Common myeloid progenitor, CD34-positive (primary cell): ENCODE measurements at regions not wholly inside any gene's neighbourhood (a gene's known extent, or its start where the extent isn't known, plus 50 kb on each side); places are given as distances from the start of the nearest gene placed in this dataset.

Experiments used
- CTCF ChIA-PET: fragments of 350-600 bp; sonication (Branson Sonifier 250); formaldehyde crosslinking; loops from one replicate; lab custom pipeline; 2021; ENCODE audit warnings: antibody characterized with exemption; lab: Charles Lee
- POLR2A ChIA-PET: fragments of 350-600 bp; sonication (Branson Sonifier 250); formaldehyde crosslinking; loops from one replicate; lab custom pipeline; 2021; ENCODE audit warnings: antibody characterized with exemption; lab: Charles Lee
- DNase-seq, 3 donors: peaks; one replicate each; pipeline versions ENCODE4 v3.0.0 to v3.0.0-alpha.2; 2013
- H3K27ac ChIP-seq, 2 experiments: 1 replicate in 1 of 2; 2 replicates in 1 of 2; pipeline ENCODE4 v1.7.0; 2013; ENCODE audit warnings: inconsistent platforms in 2 of 2, low read length in 2 of 2, mild to moderate bottlenecking in 2 of 2, low read depth in 1 of 2, moderate library complexity in 1 of 2; ENCODE audit not compliant: severe bottlenecking in 2 of 2, insufficient read depth in 1 of 2, poor library complexity in 1 of 2
- H3K27me3 ChIP-seq, 5 experiments: replicated peaks in 2 of 5; 1 replicate in 3 of 5; 2 replicates in 2 of 5; pipeline versions ENCODE4 v1.6.1 to v1.7.0; 2013; ENCODE audit warnings: low read length in 4 of 5, mild to moderate bottlenecking in 2 of 5, moderate library complexity in 2 of 5, inconsistent platforms in 1 of 5; ENCODE audit not compliant: insufficient read depth in 5 of 5, control insufficient read depth in 4 of 5
- H3K36me3 ChIP-seq, 4 experiments: 1 replicate in 2 of 4; 2 replicates in 2 of 4; pipeline versions ENCODE4 v1.6.1 to v1.7.0; 2013; ENCODE audit warnings: low read length in 3 of 4, control low read depth in 1 of 4, mild to moderate bottlenecking in 1 of 4; ENCODE audit not compliant: control insufficient read depth in 4 of 4, insufficient read depth in 4 of 4
- H3K4me1 ChIP-seq, 4 experiments: 1 replicate in 3 of 4; 2 replicates in 1 of 4; pipeline versions ENCODE4 v1.6.1 to v1.7.1; 2013; ENCODE audit warnings: low read length in 3 of 4, mild to moderate bottlenecking in 3 of 4, control low read depth in 1 of 4, inconsistent platforms in 1 of 4, moderate library complexity in 1 of 4; ENCODE audit not compliant: control insufficient read depth in 4 of 4, insufficient read depth in 4 of 4; ENCODE audit errors: control extremely low read depth in 1 of 4
- H3K4me3 ChIP-seq, 7 experiments: 1 replicate in 4 of 7; 2 replicates in 3 of 7; pipeline versions ENCODE4 v1.5.1 to v1.7.0; 2013; ENCODE audit warnings: mild to moderate bottlenecking in 7 of 7, low read length in 6 of 7, moderate library complexity in 6 of 7, inconsistent platforms in 2 of 7, low read depth in 2 of 7, control low read depth in 1 of 7; ENCODE audit not compliant: insufficient read depth in 4 of 7, control insufficient read depth in 1 of 7; ENCODE audit errors: extremely low read depth in 1 of 7
- H3K9me3 ChIP-seq, 5 experiments: 1 replicate in 4 of 5; 2 replicates in 1 of 5; pipeline versions ENCODE4 v1.6.1 to v1.7.1; 2013; ENCODE audit warnings: low read length in 4 of 5, mild to moderate bottlenecking in 2 of 5, inconsistent platforms in 1 of 5, low read depth in 1 of 5, moderate library complexity in 1 of 5; ENCODE audit not compliant: control insufficient read depth in 4 of 5, insufficient read depth in 2 of 5; ENCODE audit errors: control extremely low read depth in 1 of 5
- WGBS: methylation state at CpG from one replicate; pipeline ENCODE4 v1.1.5; 2013; ENCODE audit not compliant: insufficient coverage; 5-methylcytosine and 5-hydroxymethylcytosine counted together

DNA sequence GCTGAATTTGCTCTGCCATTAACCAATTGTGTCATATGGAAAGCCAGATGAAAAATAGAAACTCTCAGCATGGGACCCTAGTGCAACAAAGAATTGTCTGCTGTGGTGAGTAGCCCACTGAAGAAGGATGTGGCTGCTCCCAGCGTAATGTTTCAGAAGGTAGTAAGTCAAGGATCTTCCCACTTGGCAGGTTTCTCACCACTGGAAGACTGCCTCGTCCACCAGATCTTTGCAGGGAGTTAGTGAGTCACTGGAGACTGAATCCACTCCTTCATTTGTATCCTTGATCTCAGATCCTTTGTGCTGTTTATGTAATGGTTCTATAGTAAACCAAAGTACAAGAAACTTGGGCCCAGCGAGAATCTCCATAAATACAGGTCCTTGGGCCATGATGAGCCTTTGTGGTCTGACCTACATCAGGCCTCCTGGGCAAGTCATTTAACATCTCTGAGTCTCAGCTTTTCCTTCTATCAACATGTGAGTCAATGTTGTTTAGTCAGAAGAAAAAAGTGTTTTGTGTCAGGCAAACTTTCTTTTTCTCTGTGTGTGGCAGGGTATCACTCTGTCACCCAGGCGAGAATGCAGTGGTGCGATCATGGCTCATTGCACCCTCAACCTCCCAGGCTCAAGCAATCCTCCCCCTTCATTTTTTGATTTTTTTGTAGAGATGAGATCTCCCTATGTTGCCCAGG lies 78.0 kb upstream of the CCDC160 start:
- no peak overlapping the region for H3K4me3 ChIP-seq
- no peak for DNase-seq
- CTCF ChIA-PET: no interaction called here
- WGBS: 92% methylated on average over 4 of the region's 5 CpGs
- POLR2A ChIA-PET: no interaction called here
- H3K27me3 ChIP-seq: peaks cover 0 to 6% (median 0%) of the 10 kb centered on the region in 5 experiments
- no peaks in the 10 kb centered on the region for H3K9me3 ChIP-seq
- H3K27ac ChIP-seq: no peak overlapping the region
- H3K36me3 ChIP-seq: no peaks in the 10 kb centered on the region
- no peaks in the 10 kb centered on the region for H3K4me1 ChIP-seq

DNA sequence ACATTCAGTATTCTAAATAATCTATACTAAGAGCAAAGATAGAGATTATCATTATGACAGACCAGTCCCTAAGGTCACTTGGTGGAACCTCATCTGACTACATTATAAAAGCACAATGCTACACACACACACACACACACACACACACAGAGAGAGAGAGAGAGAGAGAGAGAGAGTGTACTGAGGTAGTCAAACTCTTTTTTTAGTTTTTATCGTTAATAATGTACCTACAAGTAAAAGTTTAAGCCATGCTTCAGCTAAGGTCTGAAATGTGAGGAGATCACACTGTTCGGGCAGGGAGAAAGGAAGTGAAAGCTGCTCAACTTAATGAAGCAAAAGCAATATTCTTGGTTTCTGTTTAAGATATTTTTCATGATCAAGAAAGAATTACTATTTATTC lies 75.8 kb upstream of the CCDC160 start:
- no CpG with 5 or more reads among the region's 2 CpGs for WGBS
- Histone ChIP-seq H3K4me3 (no peak overlapping the region), H3K27ac (no peak overlapping the region), H3K4me1 (no peaks in the 10 kb centered on the region), H3K9me3 (no peaks in the 10 kb centered on the region), H3K27me3 (peaks cover 0 to 6% (median 0%) of the 10 kb centered on the region in 5 experiments), H3K36me3 (no peaks in the 10 kb centered on the region)
- no peak for DNase-seq
- ChIA-PET POLR2A (no interaction called here), CTCF (interaction anchor here (1.2 kb wide), 1 partner anchor 17 kb away, joined by 5 read pairs; no protein-coding TSS in a partner anchor)

DNA sequence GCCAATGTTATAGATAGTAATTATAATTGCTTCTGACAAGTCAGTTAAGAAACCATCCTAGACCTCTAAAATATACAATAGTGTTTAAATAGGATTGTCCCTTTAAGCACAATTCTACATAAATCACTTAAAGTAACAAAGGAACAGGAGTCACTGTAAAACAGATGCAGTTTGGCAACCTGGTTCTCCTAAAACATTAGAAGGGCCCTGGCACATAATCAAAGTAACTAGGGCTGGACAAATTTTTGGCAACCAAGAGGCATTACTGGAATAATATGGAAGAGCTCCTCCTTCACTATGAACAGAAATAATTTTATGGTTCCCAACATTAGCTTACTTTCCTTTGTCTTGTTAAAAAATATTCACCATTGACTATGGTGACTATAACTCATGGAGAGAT lies 75.0 kb upstream of the CCDC160 start:
- Histone ChIP-seq H3K27me3 (peaks cover 0 to 6% (median 0%) of the 10 kb centered on the region in 5 experiments), H3K36me3 (no peaks in the 10 kb centered on the region), H3K9me3 (no peaks in the 10 kb centered on the region), H3K27ac (no peak overlapping the region), H3K4me3 (no peak overlapping the region), H3K4me1 (no peaks in the 10 kb centered on the region)
- CTCF ChIA-PET: no interaction called here
- POLR2A ChIA-PET: no interaction called here
- no peak for DNase-seq

DNA sequence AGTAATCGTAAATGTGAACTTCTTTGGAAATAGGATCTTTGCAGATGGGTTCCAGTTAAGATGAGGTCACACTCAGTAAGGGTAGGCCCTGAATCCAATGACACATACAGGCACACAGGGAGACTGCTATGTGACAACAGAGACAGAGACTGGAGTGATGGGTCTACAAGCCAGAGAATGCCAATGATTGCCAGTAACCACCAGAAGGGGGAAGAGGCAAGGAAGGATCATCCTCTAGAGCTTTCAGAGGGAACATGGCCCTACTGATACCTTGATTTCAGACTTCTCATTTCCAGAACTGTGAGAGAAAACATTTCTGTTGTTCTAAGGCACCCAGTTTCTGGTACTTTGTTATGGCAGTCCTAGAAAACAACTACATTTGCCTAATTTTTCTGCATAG lies 73.1 kb upstream of the CCDC160 start:
- Histone ChIP-seq H3K4me1 (no peaks in the 10 kb centered on the region), H3K27me3 (no peaks in the 10 kb centered on the region), H3K27ac (no peak overlapping the region), H3K9me3 (no peaks in the 10 kb centered on the region), H3K4me3 (no peak overlapping the region), H3K36me3 (peaks cover 0 to 3% (median 0%) of the 10 kb centered on the region in 4 experiments)
- ChIA-PET CTCF (no interaction called here), POLR2A (no interaction called here)
- WGBS: 83% methylated on average over 1 of the region's 1 CpG
- DNase-seq: no peak

DNA sequence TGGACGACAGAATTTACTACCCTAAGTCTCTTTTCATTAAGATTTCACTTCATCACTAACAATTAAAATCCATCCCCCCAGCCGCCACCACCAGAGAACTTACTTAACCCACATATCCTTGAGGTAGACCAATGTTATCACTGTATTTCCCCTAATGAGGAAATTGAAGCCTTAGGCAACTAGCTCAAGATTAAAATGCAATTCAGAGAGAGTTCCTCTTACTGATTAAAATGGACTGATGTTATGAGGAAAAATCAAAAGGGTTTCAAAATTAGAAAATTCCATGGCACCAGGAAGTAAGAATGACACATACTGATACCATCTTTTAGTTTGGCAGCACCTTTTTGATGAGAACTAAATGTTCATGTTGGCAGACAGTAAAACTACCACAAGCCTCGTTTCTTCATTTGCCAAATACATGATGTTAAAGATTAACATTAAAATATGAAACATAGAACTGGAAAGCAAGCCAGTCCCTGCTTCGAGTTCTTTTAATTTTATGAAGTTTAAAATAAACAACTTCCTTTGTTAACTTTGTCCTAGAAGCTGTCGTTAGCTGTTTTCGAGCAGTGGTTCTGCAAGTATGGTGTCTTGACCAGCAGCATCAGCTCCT lies 69.3 kb upstream of the CCDC160 start:
- Histone ChIP-seq H3K4me3 (no peak overlapping the region), H3K27me3 (peaks cover 0 to 2% (median 0%) of the 10 kb centered on the region in 5 experiments), H3K4me1 (peaks cover 0 to 4% (median 0%) of the 10 kb centered on the region in 4 experiments), H3K9me3 (no peaks in the 10 kb centered on the region), H3K27ac (no peak overlapping the region), H3K36me3 (peaks cover 0 to 4% (median 1%) of the 10 kb centered on the region in 4 experiments)
- CTCF ChIA-PET: no interaction called here
- 75% methylated on average over 5 of the region's 6 CpGs for WGBS
- POLR2A ChIA-PET: no interaction called here
- DNase-seq: peak in 1 of 3 donors; percentile 10

DNA sequence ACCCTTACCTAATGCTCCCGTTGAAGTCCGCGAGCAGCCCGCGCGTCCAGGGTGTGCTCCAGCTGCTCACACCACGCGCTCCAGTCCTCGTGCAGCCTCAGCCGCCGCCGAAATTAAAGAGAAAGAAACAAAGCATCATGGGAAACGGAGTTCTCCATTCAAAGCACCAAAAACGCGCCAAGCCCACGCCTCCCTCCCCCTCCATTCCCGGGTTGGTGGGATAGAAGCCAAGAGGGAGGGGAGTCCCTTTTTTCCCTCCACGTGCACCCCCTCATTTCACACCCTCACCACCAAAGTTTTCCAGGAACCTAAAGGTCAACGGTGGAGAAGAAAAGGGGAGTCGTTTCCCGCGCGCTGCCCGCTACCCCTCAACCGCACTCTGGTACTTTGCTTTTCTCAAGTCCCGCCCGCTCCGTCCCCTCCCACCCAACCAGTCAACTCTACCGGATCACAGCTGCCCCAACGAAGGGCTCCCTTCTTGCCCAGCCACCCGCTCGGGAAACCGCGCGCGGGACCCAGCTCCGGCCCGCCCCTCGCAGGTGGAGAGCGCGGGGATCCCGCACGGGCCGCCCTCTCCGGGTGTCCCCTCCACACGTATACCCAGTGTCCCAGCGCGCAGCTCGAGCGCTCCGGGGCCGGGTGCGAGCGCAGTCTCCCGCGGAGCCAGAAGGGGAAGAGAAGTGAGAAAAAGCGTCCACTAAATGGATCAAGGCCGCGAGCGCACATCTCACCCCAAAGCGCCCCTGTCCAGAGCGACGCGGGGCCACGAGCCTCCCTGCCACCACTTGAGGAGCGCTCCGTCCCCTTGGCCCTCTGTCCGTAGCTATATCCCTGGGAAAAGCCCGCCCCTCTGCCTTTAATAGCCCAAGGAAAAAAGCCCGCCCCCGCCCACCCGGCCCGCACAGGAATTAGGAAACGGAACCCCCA lies 65.1 kb upstream of the CCDC160 start:
- ChIA-PET POLR2A (no interaction called here), CTCF (interaction anchor here (1.2 kb wide), 1 partner anchor 14 kb away, joined by 3 read pairs; no protein-coding TSS in a partner anchor)
- H3K4me1 ChIP-seq: peaks cover 0 to 17% (median 0%) of the 10 kb centered on the region in 4 experiments
- 39% methylated on average over 39 of the region's 74 CpGs for WGBS
- peak overlapping the region; percentile 43 to 85 (median 70) for H3K4me3 ChIP-seq
- DNase-seq: peak; percentile 39 to 72 (median 64)
- no peak overlapping the region for H3K27ac ChIP-seq
- H3K27me3 ChIP-seq: peaks cover 0 to 15% (median 0%) of the 10 kb centered on the region in 5 experiments
- H3K9me3 ChIP-seq: no peaks in the 10 kb centered on the region
- H3K36me3 ChIP-seq: peaks cover 0 to 4% (median 1%) of the 10 kb centered on the region in 4 experiments
